ENCODE measurements at regions not wholly inside any gene's neighbourhood (a gene's known extent, or its start where the extent isn't known, plus 50 kb on each side); places are given as distances from the start of the nearest gene placed in this dataset.

- TF ChIP-seq POLR2A (IDR thresholded peaks at IDR 0.05), result no peak
- TF ChIP-seq, protein P1, sequence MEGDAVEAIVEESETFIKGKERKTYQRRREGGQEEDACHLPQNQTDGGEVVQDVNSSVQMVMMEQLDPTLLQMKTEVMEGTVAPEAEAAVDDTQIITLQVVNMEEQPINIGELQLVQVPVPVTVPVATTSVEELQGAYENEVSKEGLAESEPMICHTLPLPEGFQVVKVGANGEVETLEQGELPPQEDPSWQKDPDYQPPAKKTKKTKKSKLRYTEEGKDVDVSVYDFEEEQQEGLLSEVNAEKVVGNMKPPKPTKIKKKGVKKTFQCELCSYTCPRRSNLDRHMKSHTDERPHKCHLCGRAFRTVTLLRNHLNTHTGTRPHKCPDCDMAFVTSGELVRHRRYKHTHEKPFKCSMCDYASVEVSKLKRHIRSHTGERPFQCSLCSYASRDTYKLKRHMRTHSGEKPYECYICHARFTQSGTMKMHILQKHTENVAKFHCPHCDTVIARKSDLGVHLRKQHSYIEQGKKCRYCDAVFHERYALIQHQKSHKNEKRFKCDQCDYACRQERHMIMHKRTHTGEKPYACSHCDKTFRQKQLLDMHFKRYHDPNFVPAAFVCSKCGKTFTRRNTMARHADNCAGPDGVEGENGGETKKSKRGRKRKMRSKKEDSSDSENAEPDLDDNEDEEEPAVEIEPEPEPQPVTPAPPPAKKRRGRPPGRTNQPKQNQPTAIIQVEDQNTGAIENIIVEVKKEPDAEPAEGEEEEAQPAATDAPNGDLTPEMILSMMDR (IDR thresholded peaks at IDR 0.05 in 4 of 5, conservative IDR thresholded peaks at IDR 0.05 in 1 of 5), result no peak
These were observed 352.1 kb upstream of the IZUMO3 start for GRCh38 chr9:24897826-24898225.

Measured in gastrocnemius medialis (tissue), 4 donors.